HFFc6 (cell line): ENCODE measurements at regions not wholly inside any gene's neighbourhood (a gene's known extent, or its start where the extent isn't known, plus 50 kb on each side); places are given as distances from the start of the nearest gene placed in this dataset.
A peak's percentile ranks its signal among the peaks of the same experiment; 100 is the strongest.
"Not testable (repeated sequence)": the region's sequence is repeated elsewhere in the genome, so short reads cannot be mapped to it uniquely, and the experiment has no call there.

Source experiments
- DNase-seq: peaks from one replicate; pipeline ENCODE4 v3.0.0-alpha.2; 2018
- H3K27ac Mint-ChIP-seq: 2 replicates; pipeline ENCODE4 v1.8.0; 2020; ENCODE audit warnings: mild to moderate bottlenecking, mixed read lengths
- H3K27me3 Mint-ChIP-seq: 2 replicates; pipeline ENCODE4 v1.8.0; 2021; ENCODE audit warnings: mild to moderate bottlenecking, moderate library complexity, mixed read lengths; ENCODE audit not compliant: insufficient read depth
- H3K36me3 Mint-ChIP-seq: 2 replicates; pipeline ENCODE4 v1.8.0; 2021; ENCODE audit warnings: low read depth, mixed read lengths
- H3K4me1 Mint-ChIP-seq: 2 replicates; pipeline ENCODE4 v1.8.0; 2020; ENCODE audit warnings: low read depth, mixed read lengths
- H3K4me3 Mint-ChIP-seq: 2 replicates; pipeline ENCODE4 v1.8.0; 2020; ENCODE audit warnings: mild to moderate bottlenecking, moderate library complexity, mixed read lengths
- H3K9me3 Mint-ChIP-seq: 2 replicates; pipeline ENCODE4 v1.8.0; 2020; ENCODE audit warnings: mild to moderate bottlenecking, mixed read lengths
- CTCF ChIP-seq: fragments of 200-600 bp; sonication (generic); IDR thresholded peaks from 2 replicates; pipeline ENCODE4 v1.5.0; 2021; ENCODE audit warnings: antibody characterized with exemption, mild to moderate bottlenecking

GRCh38 chr1:227415115-227415790, 97.0 kb upstream of the CDC42BPA start:
- H3K36me3 Mint-ChIP-seq: no peaks in the 10 kb centered on the region
- H3K4me1 Mint-ChIP-seq: peaks cover 44% of the 10 kb centered on the region
- no peak overlapping the region for H3K4me3 Mint-ChIP-seq
- DNase-seq: no peak
- H3K9me3 Mint-ChIP-seq: no peaks in the 10 kb centered on the region
- H3K27ac Mint-ChIP-seq: no peak overlapping the region
- H3K27me3 Mint-ChIP-seq: no peaks in the 10 kb centered on the region; the same call in none of the 2 replicates
- no peak for TF ChIP-seq CTCF

- H3K4me1 Mint-ChIP-seq: peaks cover 29% of the 10 kb centered on the region
- peak; percentile 36 for DNase-seq
- no peaks in the 10 kb centered on the region for H3K36me3 Mint-ChIP-seq
- H3K27me3 Mint-ChIP-seq: peaks cover 1% of the 10 kb centered on the region
- no peak for TF ChIP-seq CTCF
- H3K27ac Mint-ChIP-seq: peak overlapping the region; percentile 55; the same call in 1 of the 2 replicates
- peak overlapping the region; percentile 5 for H3K4me3 Mint-ChIP-seq
- H3K9me3 Mint-ChIP-seq: no peaks in the 10 kb centered on the region
Measured at GRCh38 chr1:227411066-227411465, 92.8 kb upstream of the CDC42BPA start.

GRCh38 chr1:227406332-227406731, 88.0 kb upstream of the CDC42BPA start:
- not testable (repeated sequence) for H3K4me1 Mint-ChIP-seq, H3K36me3 Mint-ChIP-seq, DNase-seq, H3K27ac Mint-ChIP-seq, H3K27me3 Mint-ChIP-seq, H3K9me3 Mint-ChIP-seq, H3K4me3 Mint-ChIP-seq

GRCh38 chr1:227403535-227403934, 85.2 kb upstream of the CDC42BPA start:
- Mint-ChIP-seq H3K9me3 (no peaks in the 10 kb centered on the region), H3K27me3 (no peaks in the 10 kb centered on the region; the same call in 1 of the 2 replicates)

GRCh38 chr1:227401562-227402342, 83.5 kb upstream of the CDC42BPA start:
- Mint-ChIP-seq H3K27me3 (no peaks in the 10 kb centered on the region; the same call in 1 of the 2 replicates), H3K9me3 (no peaks in the 10 kb centered on the region), H3K4me1 (peaks cover 8% of the 10 kb centered on the region; the same call in 1 of the 2 replicates), H3K4me3 (no peak overlapping the region), H3K27ac (no peak overlapping the region), H3K36me3 (no peaks in the 10 kb centered on the region)
- DNase-seq: no peak
- no peak for TF ChIP-seq CTCF

More at GRCh38 chr1:227403535-227403934, 85.2 kb upstream of the CDC42BPA start:
- Mint-ChIP-seq H3K36me3 (no peaks in the 10 kb centered on the region), H3K4me3 (no peak overlapping the region), H3K4me1 (no peaks in the 10 kb centered on the region), H3K27ac (no peak overlapping the region)
- no peak for DNase-seq
- TF ChIP-seq CTCF: no peak
